Rectal smooth muscle tissue (tissue), 1 donor: ENCODE measurements at regions not wholly inside any gene's neighbourhood (a gene's known extent, or its start where the extent isn't known, plus 50 kb on each side); places are given as distances from the start of the nearest gene placed in this dataset.
A peak's percentile ranks its signal among the peaks of the same experiment; 100 is the strongest.

Experiments
- H3K27ac ChIP-seq: one replicate; pipeline ENCODE4 v1.7.0; 2013; ENCODE audit warnings: low read depth, low read length, inconsistent platforms
- H3K27me3 ChIP-seq: one replicate; pipeline ENCODE4 v1.7.0; 2013; ENCODE audit warnings: low read length; ENCODE audit not compliant: control insufficient read depth, insufficient read depth
- H3K36me3 ChIP-seq: one replicate; pipeline ENCODE4 v1.7.0; 2013; ENCODE audit warnings: low read length; ENCODE audit not compliant: control insufficient read depth, insufficient read depth
- H3K4me1 ChIP-seq: one replicate; pipeline ENCODE4 v1.7.0; 2013; ENCODE audit warnings: low read length; ENCODE audit not compliant: control insufficient read depth, insufficient read depth
- H3K4me3 ChIP-seq: one replicate; pipeline ENCODE4 v1.7.0; 2013; ENCODE audit warnings: low read length
- H3K9ac ChIP-seq: one replicate; pipeline ENCODE4 v1.7.0; 2013; ENCODE audit warnings: low read length

DNA sequence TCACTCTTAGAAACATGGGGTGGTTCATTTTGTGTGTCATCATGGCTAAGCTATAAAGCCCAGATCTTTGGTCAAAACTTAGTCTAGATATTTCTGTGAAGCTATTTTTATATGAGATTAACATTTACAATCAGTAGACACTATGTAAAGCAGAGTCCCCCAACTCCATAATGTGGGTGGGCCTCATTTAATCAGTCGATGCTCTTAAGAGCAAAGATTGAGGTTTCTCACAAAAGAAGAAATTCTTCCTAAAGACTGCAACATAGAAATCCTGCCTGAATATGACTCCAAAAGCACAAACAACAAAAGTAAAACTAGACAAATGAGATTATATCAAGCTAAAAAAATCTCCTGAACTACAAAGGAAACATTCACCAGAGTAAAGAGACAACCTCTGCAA, 642.2 kb downstream of the DIAPH3 start:
- Histone ChIP-seq H3K9ac (no peak overlapping the region), H3K36me3 (no peaks in the 10 kb centered on the region), H3K4me3 (no peak overlapping the region), H3K27me3 (no peaks in the 10 kb centered on the region), H3K27ac (no peak overlapping the region), H3K4me1 (no peaks in the 10 kb centered on the region)

GRCh38 chr13:59522652-59523051, 641.1 kb downstream of the DIAPH3 start:
- Histone ChIP-seq H3K36me3 (no peaks in the 10 kb centered on the region), H3K27ac (no peak overlapping the region), H3K4me1 (no peaks in the 10 kb centered on the region), H3K4me3 (no peak overlapping the region), H3K9ac (no peak overlapping the region), H3K27me3 (no peaks in the 10 kb centered on the region)

DNA sequence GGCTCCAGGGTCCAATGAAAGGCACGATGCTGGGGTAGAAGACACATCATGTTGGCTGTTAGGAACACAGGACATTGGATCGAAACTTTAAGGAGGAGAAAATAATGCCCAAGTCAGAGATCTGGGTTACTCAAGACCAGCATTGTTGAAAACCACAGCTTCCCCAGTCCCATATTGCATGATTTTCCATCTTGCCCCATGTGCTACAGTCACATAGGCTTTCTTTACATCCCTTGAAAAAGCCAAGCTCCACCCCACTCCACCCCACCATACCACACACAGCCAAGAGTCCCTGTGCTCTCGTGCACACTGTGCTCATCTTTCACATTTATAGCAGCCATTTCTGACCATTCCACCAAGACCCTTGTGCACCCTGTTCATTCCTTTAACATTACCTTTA, 636.2 kb downstream of the DIAPH3 start:
- no peak overlapping the region for H3K27ac ChIP-seq
- peaks cover 12% of the 10 kb centered on the region for H3K4me1 ChIP-seq

GRCh38 chr13:59531571-59532091, 632.1 kb downstream of the DIAPH3 start:
- Histone ChIP-seq H3K27ac (peak overlapping the region; percentile 37), H3K4me1 (peaks cover 12% of the 10 kb centered on the region), H3K27me3 (no peaks in the 10 kb centered on the region)

More for the DNA sequence above, 636.2 kb downstream of the DIAPH3 start:
- H3K27me3 ChIP-seq = no peaks in the 10 kb centered on the region
- no peak overlapping the region for H3K4me3 ChIP-seq
- no peak overlapping the region for H3K9ac ChIP-seq
- no peaks in the 10 kb centered on the region for H3K36me3 ChIP-seq

DNA sequence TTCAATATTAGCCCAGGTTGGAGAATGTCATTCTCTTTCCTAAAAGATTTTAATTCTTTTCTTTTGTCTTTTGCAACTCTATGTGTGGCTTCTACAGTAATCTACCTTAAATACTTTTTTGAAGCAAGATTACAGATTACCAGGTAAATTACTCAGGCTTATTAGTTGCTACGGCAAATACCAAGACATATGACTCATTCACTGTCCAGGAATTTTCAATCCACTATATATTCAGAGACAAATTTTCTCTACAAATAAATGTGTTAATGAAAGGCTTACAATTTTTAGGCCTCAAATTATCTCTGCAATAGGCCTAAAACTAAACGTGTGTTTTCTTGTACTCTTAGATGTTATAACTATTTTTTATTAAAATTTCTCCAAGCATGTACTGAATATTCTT, 631.3 kb downstream of the DIAPH3 start:
- Histone ChIP-seq H3K9ac (no peak overlapping the region), H3K27me3 (no peaks in the 10 kb centered on the region), H3K36me3 (no peaks in the 10 kb centered on the region), H3K27ac (no peak overlapping the region), H3K4me1 (peaks cover 12% of the 10 kb centered on the region), H3K4me3 (no peak overlapping the region)

More at GRCh38 chr13:59531571-59532091, 632.1 kb downstream of the DIAPH3 start:
- Histone ChIP-seq H3K4me3 (peak overlapping the region; percentile 4), H3K9ac (no peak overlapping the region), H3K36me3 (no peaks in the 10 kb centered on the region)

- Histone ChIP-seq H3K36me3 (no peaks in the 10 kb centered on the region), H3K9ac (no peak overlapping the region), H3K27ac (no peak overlapping the region), H3K27me3 (no peaks in the 10 kb centered on the region), H3K4me1 (peaks cover 12% of the 10 kb centered on the region), H3K4me3 (no peak overlapping the region)
These were observed 629.9 kb downstream of the DIAPH3 start for GRCh38 chr13:59533561-59534555.

DNA sequence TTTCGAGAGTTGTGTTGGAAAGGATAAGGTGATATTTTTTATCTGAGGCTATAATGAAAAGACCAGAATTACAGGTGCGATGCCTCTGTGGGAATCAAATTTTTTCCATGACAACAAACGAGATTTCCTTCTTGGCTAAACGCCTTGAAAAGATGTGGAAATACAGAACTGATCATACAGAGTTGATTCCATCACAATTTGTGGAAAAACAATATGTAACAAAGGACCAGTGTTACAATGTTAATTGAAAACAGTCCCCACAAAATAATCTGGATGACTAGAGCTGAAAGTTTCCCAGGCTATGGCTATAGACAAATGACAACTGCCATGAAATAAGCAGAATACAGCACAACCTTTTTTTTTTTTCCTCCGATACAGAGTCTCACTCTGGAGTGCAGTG, 628.9 kb downstream of the DIAPH3 start:
- Histone ChIP-seq H3K36me3 (no peaks in the 10 kb centered on the region), H3K4me3 (no peak overlapping the region), H3K27ac (no peak overlapping the region), H3K9ac (no peak overlapping the region), H3K27me3 (no peaks in the 10 kb centered on the region), H3K4me1 (peaks cover 12% of the 10 kb centered on the region)

DNA sequence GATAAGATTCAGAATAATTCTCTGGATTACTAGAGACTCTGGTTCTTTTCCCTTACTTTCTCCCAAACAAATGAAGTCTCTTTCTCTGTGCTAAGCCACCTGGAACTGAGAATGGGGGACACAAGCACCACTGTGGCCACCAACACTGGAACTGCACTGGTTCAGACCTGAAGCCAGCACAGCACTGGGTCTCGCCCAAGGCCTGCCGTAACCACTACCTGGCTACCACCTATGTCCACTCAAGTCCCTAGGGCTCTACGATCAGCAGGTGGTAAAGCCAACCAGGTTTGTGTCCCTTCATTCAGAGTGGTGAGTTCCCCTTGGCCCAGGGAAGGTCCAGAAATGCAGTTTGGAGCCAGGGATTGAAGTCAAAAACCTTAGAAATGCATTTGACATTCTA, 626.2 kb downstream of the DIAPH3 start:
- H3K36me3 ChIP-seq = no peaks in the 10 kb centered on the region
- H3K4me1 ChIP-seq = no peaks in the 10 kb centered on the region
- H3K27me3 ChIP-seq = no peaks in the 10 kb centered on the region
- no peak overlapping the region for H3K9ac ChIP-seq
- H3K27ac ChIP-seq = no peak overlapping the region
- H3K4me3 ChIP-seq = no peak overlapping the region

DNA sequence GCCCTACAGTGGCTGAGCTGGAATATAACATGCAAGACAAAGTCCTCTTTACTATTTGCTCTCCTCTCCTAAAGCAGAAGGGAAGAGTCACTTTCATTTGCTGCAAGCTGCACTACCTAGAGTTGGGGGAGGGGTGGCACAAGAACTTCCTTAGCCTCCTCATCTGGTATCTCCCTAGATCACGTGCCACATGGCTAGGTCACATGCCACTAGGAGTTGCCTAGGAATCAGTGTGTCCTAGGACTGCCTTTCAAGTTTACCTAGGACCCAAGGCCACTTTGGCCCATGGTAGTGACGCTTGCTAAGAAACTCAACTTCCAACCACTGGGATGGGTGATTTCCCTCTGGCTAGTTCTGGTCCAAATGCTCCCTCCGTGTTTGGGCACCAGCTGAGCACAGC, 625.2 kb downstream of the DIAPH3 start:
- Histone ChIP-seq H3K36me3 (no peaks in the 10 kb centered on the region), H3K4me1 (no peaks in the 10 kb centered on the region), H3K27ac (no peak overlapping the region), H3K27me3 (no peaks in the 10 kb centered on the region), H3K9ac (no peak overlapping the region), H3K4me3 (no peak overlapping the region)

DNA sequence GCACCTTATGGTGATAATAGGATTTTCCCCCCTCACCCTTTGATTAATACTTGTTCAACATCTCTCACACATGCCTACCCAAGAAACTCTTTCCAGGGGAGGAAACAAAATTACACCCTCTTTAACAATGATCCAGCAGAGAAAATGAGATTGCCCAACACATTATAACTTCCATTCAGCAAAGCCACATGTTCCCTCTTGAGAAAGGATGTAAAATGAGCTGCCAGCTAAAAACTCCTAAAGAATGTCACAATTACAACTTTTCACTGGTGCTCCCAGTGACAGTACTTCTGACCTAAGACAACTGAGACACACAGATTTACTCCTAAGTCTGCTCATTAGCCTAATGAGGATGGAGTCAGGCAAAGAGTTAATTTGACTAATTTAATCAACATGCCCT, 621.4 kb downstream of the DIAPH3 start:
- Histone ChIP-seq H3K4me3 (no peak overlapping the region), H3K27me3 (no peaks in the 10 kb centered on the region), H3K9ac (no peak overlapping the region), H3K27ac (no peak overlapping the region), H3K4me1 (no peaks in the 10 kb centered on the region), H3K36me3 (no peaks in the 10 kb centered on the region)

DNA sequence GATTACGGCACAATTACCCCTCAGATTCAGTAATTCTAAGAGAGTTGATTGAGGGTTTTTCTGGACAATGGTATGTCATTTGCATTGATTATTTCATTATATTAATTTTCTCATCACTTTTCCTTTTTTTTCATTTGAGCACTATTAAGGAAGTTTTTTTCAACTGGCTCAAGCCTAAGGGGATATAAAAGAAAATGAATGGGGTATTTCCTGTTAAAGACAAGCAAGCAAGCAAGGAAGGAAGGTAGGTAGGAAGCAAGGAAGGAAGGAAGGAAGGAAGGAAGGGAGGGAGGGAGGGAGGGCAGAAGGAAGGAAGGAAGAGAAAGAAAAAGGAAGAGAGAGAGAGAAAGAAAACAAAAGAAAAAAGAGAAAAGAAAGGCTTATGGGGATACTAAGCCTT, 620.3 kb downstream of the DIAPH3 start:
- no peak overlapping the region for H3K9ac ChIP-seq
- H3K27me3 ChIP-seq = no peaks in the 10 kb centered on the region
- no peaks in the 10 kb centered on the region for H3K36me3 ChIP-seq
- no peak overlapping the region for H3K4me3 ChIP-seq
- H3K4me1 ChIP-seq = no peaks in the 10 kb centered on the region
- H3K27ac ChIP-seq = no peak overlapping the region

DNA sequence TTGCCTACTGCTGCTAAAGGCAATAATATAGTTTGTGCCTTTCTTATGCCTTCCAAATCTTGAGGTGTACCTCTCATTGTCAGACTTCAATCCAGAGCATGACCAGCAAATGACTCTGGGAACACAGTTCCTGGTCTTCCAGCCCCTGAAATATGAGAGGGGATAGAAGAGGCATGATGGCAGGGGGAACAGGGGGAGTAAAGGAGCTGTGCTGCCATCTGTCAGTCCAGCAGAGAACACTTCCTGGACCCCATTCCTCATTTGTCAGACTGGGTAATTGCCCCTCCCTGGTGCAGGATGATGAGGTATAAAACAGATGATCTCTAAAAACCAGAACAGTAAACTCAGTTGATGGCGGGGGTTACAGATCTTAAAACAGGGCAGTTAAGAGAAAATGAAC, 618.7 kb downstream of the DIAPH3 start:
- Histone ChIP-seq H3K27ac (no peak overlapping the region), H3K9ac (no peak overlapping the region), H3K27me3 (no peaks in the 10 kb centered on the region), H3K4me3 (no peak overlapping the region), H3K36me3 (no peaks in the 10 kb centered on the region), H3K4me1 (no peaks in the 10 kb centered on the region)

- Histone ChIP-seq H3K36me3 (no peaks in the 10 kb centered on the region), H3K9ac (no peak overlapping the region), H3K27ac (no peak overlapping the region), H3K4me1 (no peaks in the 10 kb centered on the region), H3K27me3 (no peaks in the 10 kb centered on the region), H3K4me3 (no peak overlapping the region)
These were observed 617.5 kb downstream of the DIAPH3 start for GRCh38 chr13:59546178-59546577.
